GM12874 (cell line): ENCODE measurements at regions not wholly inside any gene's neighbourhood (a gene's known extent, or its start where the extent isn't known, plus 50 kb on each side); places are given as distances from the start of the nearest gene placed in this dataset.

ENCODE experiments used
- CTCF ChIP-seq: IDR thresholded peaks from 2 replicates; pipeline ENCODE4 v1.5.1; 2011; ENCODE audit warnings: low read depth, mild to moderate bottlenecking, control low read depth, low read length, moderate library complexity; ENCODE audit not compliant: insufficient read depth

GRCh38 chr3:96319166-96319565 is 495.2 kb upstream of the EPHA6 start:
- no peak for TF ChIP-seq CTCF

- TF ChIP-seq CTCF = no peak
Measured at GRCh38 chr3:96324087-96324486, 490.3 kb upstream of the EPHA6 start.

GRCh38 chr3:96330795-96331194 is 483.6 kb upstream of the EPHA6 start:
- no peak for TF ChIP-seq CTCF

GRCh38 chr3:96331341-96331740 is 483.1 kb upstream of the EPHA6 start:
- no peak for TF ChIP-seq CTCF

- TF ChIP-seq CTCF = no peak
Measured at GRCh38 chr3:96334779-96335178, 479.6 kb upstream of the EPHA6 start.

- TF ChIP-seq CTCF = no peak
Measured at GRCh38 chr3:96347289-96347688, 467.1 kb upstream of the EPHA6 start.

GRCh38 chr3:96354106-96354505 is 460.3 kb upstream of the EPHA6 start:
- no peak for TF ChIP-seq CTCF

GRCh38 chr3:96354742-96355141 is 459.7 kb upstream of the EPHA6 start:
- no peak for TF ChIP-seq CTCF
